GM12878 (cell line): ENCODE measurements at regions not wholly inside any gene's neighbourhood (a gene's known extent, or its start where the extent isn't known, plus 50 kb on each side); places are given as distances from the start of the nearest gene placed in this dataset.

Experiments
- BMI1 ChIP-seq: fragments of 450-650 bp; IDR thresholded peaks from 2 replicates; pipeline ENCODE4 v1.6.1; 2016; ENCODE audit warnings: mild to moderate bottlenecking, moderate library complexity, borderline replicate concordance
- RCOR1 ChIP-seq: conservative IDR thresholded peaks from 2 replicates; pipeline ENCODE4 v1.6.1; 2012; ENCODE audit warnings: low read depth, low read length, improper control_type of control experiment
- SREBF2 ChIP-seq: IDR thresholded peaks from 2 replicates; pipeline ENCODE4 v1.6.1; 2012; ENCODE audit warnings: mild to moderate bottlenecking, low read length
- ZNF384 ChIP-seq: IDR thresholded peaks from 2 replicates; pipeline ENCODE4 v1.6.1; 2012; ENCODE audit warnings: low read depth, mild to moderate bottlenecking, low read length, improper control_type of control experiment, borderline replicate concordance
- TF ChIP-seq, protein P1 (sequence below): IDR thresholded peaks from 2 replicates; pipeline ENCODE4 v1.6.1; 2012; ENCODE audit warnings: low read depth, low read length, improper control_type of control experiment
- TF ChIP-seq, protein P2 (sequence below): fragments of 450-650 bp; IDR thresholded peaks from 2 replicates; pipeline ENCODE4 v1.6.1; 2017; ENCODE audit warnings: antibody characterized with exemption, mild to moderate bottlenecking, moderate library complexity
- TF ChIP-seq, protein P3 (sequence below): fragments of 450-650 bp; IDR thresholded peaks from 2 replicates; pipeline ENCODE4 v1.6.1; 2016; ENCODE audit warnings: mild to moderate bottlenecking
- TF ChIP-seq, protein P4 (sequence below): fragments of 450-650 bp; IDR thresholded peaks from 2 replicates; pipeline ENCODE4 v1.6.1; 2017; ENCODE audit warnings: mild to moderate bottlenecking, moderate library complexity
- TF ChIP-seq, protein P5 (sequence below): fragments of 450-650 bp; IDR thresholded peaks from 2 replicates; pipeline ENCODE4 v1.6.1; 2017; ENCODE audit warnings: low read depth, mild to moderate bottlenecking, moderate library complexity

DNA sequence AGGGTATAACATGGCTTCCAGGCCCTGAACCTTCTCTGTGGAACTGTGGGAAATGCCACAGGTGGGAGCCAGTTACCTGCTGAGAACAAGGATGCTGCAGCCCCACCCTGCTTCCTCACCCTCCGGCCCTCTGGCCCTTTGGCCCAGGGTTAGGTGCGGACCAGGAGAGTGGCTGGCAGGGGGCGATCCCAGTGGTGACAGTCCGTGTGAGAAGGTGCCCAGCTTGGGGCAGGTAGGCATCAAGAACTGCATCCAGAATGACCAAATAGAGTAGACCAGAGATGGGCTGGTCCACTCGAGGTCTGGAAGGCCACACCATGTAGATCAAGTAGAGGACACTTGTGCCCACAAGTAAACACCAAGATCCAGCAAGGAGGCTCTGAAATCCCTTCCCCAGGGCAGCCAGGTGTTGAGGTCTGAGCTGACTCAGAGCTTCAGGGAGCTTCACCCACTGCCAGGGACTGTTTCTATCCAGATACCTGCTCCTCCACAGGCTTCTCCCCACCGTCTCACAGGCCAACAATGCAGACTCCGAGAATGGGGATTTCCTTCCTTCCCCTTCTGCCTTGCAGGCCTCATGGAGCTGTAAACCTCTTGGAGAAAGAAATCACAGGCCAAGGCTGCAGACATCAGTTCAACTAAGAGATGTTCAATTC is 61.4 kb upstream of the ZSWIM6 start (continued):
- TF ChIP-seq, protein P1, sequence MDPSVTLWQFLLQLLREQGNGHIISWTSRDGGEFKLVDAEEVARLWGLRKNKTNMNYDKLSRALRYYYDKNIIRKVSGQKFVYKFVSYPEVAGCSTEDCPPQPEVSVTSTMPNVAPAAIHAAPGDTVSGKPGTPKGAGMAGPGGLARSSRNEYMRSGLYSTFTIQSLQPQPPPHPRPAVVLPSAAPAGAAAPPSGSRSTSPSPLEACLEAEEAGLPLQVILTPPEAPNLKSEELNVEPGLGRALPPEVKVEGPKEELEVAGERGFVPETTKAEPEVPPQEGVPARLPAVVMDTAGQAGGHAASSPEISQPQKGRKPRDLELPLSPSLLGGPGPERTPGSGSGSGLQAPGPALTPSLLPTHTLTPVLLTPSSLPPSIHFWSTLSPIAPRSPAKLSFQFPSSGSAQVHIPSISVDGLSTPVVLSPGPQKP: no peak
- no peak for TF ChIP-seq SREBF2
- TF ChIP-seq ZNF384: no peak
- TF ChIP-seq RCOR1: no peak
- TF ChIP-seq, protein P2, sequence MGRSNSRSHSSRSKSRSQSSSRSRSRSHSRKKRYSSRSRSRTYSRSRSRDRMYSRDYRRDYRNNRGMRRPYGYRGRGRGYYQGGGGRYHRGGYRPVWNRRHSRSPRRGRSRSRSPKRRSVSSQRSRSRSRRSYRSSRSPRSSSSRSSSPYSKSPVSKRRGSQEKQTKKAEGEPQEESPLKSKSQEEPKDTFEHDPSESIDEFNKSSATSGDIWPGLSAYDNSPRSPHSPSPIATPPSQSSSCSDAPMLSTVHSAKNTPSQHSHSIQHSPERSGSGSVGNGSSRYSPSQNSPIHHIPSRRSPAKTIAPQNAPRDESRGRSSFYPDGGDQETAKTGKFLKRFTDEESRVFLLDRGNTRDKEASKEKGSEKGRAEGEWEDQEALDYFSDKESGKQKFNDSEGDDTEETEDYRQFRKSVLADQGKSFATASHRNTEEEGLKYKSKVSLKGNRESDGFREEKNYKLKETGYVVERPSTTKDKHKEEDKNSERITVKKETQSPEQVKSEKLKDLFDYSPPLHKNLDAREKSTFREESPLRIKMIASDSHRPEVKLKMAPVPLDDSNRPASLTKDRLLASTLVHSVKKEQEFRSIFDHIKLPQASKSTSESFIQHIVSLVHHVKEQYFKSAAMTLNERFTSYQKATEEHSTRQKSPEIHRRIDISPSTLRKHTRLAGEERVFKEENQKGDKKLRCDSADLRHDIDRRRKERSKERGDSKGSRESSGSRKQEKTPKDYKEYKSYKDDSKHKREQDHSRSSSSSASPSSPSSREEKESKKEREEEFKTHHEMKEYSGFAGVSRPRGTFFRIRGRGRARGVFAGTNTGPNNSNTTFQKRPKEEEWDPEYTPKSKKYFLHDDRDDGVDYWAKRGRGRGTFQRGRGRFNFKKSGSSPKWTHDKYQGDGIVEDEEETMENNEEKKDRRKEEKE: no peak
- TF ChIP-seq BMI1: no peak
- TF ChIP-seq, protein P3, sequence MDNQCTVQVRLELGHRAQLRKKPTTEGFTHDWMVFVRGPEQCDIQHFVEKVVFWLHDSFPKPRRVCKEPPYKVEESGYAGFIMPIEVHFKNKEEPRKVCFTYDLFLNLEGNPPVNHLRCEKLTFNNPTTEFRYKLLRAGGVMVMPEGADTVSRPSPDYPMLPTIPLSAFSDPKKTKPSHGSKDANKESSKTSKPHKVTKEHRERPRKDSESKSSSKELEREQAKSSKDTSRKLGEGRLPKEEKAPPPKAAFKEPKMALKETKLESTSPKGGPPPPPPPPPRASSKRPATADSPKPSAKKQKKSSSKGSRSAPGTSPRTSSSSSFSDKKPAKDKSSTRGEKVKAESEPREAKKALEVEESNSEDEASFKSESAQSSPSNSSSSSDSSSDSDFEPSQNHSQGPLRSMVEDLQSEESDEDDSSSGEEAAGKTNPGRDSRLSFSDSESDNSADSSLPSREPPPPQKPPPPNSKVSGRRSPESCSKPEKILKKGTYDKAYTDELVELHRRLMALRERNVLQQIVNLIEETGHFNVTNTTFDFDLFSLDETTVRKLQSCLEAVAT: no peak
- TF ChIP-seq, protein P4, sequence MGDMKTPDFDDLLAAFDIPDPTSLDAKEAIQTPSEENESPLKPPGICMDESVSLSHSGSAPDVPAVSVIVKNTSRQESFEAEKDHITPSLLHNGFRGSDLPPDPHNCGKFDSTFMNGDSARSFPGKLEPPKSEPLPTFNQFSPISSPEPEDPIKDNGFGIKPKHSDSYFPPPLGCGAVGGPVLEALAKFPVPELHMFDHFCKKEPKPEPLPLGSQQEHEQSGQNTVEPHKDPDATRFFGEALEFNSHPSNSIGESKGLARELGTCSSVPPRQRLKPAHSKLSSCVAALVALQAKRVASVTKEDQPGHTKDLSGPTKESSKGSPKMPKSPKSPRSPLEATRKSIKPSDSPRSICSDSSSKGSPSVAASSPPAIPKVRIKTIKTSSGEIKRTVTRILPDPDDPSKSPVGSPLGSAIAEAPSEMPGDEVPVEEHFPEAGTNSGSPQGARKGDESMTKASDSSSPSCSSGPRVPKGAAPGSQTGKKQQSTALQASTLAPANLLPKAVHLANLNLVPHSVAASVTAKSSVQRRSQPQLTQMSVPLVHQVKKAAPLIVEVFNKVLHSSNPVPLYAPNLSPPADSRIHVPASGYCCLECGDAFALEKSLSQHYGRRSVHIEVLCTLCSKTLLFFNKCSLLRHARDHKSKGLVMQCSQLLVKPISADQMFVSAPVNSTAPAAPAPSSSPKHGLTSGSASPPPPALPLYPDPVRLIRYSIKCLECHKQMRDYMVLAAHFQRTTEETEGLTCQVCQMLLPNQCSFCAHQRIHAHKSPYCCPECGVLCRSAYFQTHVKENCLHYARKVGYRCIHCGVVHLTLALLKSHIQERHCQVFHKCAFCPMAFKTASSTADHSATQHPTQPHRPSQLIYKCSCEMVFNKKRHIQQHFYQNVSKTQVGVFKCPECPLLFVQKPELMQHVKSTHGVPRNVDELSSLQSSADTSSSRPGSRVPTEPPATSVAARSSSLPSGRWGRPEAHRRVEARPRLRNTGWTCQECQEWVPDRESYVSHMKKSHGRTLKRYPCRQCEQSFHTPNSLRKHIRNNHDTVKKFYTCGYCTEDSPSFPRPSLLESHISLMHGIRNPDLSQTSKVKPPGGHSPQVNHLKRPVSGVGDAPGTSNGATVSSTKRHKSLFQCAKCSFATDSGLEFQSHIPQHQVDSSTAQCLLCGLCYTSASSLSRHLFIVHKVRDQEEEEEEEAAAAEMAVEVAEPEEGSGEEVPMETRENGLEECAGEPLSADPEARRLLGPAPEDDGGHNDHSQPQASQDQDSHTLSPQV: no peak
- TF ChIP-seq, protein P5, sequence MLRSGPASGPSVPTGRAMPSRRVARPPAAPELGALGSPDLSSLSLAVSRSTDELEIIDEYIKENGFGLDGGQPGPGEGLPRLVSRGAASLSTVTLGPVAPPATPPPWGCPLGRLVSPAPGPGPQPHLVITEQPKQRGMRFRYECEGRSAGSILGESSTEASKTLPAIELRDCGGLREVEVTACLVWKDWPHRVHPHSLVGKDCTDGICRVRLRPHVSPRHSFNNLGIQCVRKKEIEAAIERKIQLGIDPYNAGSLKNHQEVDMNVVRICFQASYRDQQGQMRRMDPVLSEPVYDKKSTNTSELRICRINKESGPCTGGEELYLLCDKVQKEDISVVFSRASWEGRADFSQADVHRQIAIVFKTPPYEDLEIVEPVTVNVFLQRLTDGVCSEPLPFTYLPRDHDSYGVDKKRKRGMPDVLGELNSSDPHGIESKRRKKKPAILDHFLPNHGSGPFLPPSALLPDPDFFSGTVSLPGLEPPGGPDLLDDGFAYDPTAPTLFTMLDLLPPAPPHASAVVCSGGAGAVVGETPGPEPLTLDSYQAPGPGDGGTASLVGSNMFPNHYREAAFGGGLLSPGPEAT: no peak
